HTR-8/SVneo (cell line): ENCODE measurements at regions not wholly inside any gene's neighbourhood (a gene's known extent, or its start where the extent isn't known, plus 50 kb on each side); places are given as distances from the start of the nearest gene placed in this dataset.
"Not testable (repeated sequence)": the region's sequence is repeated elsewhere in the genome, so short reads cannot be mapped to it uniquely, and the experiment has no call there.

Source experiments
- DNase-seq: peaks from one replicate; pipeline ENCODE4 v3.0.0; 2011; ENCODE audit warnings: low spot score, mixed read lengths; ENCODE audit not compliant: insufficient read length
- FAIRE-seq: peaks from 2 replicates; lab custom pipeline; 2011; peaks lifted over from hg19 to GRCh38; lab: Jason Lieb, UNC

DNA sequence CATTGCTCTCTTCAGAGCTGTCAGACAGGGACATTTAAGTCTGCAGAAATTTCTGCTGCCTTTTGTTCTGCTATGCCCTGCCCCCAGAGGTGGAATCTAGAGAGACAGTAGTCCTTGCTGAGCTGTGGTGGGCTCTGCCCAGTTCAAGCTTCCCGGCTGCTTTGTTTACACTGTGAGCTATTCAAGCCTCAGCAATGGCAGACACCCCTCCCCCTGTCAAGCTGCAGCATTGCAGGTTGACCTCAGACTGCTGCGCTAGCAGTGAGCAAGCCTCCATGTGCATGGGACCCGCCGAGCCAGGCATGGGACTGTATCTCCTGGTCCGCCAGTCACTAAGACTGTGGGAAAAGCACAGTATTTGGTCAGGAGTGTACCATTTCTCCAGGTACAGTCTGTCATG, 53.6 kb upstream of the MAPK10 start:
- not testable (repeated sequence) for FAIRE-seq, DNase-seq

DNA sequence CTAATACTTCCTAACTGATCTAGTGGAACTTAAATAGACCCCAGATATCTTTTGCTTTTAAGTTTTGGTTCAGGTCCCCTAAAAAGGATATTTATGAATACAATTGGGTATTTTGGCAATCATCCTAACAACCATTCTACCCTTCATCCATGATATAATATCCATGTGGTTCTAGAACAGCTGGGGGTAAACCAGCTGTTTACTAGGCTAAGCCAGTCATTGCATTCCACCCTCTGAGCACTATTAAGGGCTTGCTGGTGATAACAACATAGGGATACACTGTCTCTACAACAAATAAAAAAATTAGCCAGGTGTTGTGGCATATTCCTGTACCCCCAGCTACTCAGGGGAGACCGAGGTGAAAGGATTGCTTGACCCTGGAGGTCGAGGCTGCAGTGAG, 54.8 kb upstream of the MAPK10 start:
- FAIRE-seq (no peak), DNase-seq (no peak)

DNA sequence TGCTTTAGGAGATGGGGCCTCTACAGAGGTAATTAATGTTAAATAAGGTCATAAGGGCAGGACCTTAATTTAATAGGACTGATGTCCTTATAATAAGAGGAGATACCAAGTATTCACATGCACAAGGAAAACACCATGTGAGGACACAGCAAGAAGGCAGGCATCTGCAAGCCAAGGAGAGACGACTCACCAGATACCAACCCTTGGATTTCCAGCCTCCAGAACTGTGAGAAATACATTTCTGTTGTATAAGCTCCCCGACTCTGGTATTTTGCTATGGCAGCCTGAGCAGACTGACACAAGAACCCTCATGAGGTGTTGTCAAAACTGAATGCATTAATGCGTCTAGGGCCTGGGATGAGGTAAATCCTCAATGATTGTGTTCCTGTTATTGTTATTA, 56.2 kb upstream of the MAPK10 start:
- no peak for DNase-seq
- no peak for FAIRE-seq

DNA sequence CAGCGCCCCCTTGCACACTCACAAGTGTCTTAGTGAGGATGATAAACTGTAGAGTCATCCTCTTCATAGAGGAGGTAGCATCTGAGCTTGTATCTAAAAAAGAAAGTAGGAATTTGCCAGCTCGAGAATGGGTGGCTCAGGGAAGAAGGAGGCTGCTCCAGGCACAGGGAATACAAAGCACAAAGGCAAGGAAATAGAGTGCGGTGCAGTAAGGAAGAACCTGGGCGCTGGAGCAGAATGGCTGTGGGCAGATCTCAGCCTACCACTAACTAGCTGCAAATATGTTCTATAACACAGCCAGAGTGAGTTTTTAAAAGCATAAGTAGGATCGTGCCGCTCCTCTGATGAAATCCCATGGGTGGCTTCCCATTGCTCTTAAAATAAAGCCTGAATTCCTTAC, 61.6 kb upstream of the MAPK10 start:
- no peak for DNase-seq
- no peak for FAIRE-seq

DNA sequence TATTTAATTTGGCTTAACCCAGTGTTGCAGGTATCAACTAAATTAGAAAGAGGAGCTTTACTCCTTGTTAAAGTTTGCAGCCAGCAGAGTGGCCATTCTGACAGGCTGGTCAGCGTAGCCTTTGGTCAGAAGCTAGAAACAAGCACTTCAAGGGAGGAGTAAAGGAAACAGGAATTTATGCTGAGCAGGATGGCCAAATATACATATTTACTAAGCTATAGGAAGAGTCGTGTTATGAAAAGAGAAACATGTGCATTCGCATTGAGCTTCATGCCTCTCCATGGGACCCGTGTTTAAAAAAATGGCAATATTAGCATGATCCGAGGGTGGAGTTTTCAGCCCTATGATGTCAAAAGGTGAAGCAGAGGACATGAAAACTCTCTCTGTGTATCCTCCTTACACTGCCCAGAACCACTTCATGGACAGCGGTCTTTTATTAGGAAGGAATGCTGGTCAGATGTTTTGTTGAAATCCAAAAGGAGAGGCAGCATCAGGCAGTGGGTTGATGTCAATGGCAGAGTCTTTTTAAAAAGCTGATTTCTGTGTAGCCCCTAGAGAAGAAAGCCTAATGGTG, 71.8 kb upstream of the MAPK10 start:
- no peak for DNase-seq
- no peak for FAIRE-seq

DNA sequence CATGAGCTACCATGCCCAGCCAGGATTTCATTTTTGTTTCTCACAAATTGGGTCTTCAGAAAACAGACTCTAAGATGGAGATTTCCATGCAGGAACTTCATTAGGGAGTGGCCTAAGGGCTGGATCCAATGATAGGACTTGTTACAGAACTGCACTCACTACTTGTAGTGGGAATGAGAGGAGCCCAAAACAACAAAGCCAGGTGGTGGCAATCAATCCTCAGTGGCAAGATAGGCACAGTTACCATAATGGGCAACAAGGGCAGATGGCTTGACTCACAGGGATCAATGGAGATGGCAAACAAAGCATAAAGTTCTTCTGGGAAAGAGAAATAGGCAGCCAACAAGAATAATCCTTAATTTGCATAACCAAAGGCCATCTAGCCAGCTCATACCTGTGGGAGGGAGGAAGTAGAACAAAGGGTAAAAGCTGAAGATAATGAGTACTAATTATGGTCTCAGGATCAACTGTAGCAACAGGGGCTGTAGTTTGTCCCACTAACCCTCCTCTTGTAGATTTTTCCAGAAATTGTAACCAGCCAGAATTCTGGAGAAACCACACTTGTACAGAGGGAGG, 72.8 kb upstream of the MAPK10 start:
- FAIRE-seq (no peak), DNase-seq (no peak)

DNA sequence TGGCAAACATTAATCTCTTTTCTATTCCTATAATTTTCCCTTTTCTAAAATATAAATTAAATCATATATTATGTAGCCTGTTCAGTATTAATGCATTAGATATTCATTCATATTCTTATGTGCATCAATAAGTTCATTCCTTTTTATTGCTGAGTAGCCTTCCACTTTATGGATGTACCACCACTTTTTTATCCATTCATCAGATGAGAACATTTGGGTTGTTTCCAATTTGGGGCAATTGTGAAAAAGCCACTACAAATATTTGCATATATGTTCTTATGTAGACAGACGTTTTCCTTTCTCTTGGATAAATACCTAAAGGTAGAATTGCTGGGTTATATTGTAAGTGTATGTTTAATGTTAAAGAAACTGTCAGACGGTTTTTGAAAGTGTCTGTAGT, 79.4 kb upstream of the MAPK10 start:
- DNase-seq (no peak), FAIRE-seq (no peak)

DNA sequence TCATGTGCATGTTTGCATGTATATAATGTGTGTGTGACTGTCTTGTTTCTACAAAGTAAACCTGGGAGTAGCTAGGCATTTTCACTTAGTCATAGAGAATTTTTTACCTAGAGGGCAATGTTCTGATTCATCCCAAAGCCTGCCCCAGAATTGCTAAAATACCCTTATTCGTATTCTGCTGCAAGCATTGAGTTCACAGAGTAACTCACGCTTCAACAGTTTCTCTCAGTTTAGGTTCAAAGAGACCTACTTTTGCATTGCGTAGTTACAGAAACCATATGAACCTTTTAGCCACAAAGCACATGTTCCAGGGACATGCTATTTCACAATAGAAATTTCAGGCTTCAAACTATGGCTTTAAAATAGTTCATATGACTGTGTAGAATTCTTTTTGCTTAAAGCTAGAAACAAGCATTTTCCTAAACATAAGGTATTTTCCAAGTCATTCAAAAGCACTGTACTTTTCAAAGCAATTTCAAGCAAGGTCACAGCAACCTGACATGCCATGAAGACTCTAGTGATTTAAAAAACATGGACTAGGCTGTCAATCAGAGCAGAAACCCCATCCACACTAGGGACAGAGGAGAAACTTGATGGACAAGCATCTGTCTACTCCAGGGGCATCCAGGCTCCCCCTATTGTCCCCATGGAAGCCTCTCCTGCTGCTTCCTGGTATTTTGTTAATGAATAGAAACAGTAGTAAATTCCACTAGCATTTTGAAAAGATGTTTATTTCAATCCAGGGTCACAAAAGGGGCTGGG, 81.5 kb upstream of the MAPK10 start:
- FAIRE-seq (no peak), DNase-seq (no peak)

DNA sequence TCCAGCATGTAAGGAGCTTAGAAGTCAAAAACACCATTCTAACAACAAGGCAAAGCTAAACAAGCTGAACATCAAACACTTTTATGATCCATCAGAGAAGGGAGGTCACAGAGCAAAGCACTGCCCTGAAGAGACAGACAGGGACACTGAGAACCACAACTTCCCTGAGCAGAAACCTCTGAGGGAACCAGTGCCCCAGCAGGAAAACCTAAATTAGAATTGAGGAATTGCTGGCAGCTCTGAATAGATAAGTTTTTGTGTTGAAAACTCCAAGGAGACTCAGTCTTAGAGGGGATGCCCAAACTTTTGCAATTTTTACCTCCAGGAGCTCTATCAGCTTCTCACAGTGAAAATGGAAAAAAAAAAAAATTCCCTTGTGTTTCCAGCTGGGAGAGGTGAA, 83.0 kb upstream of the MAPK10 start:
- FAIRE-seq (no peak), DNase-seq (no peak)

DNA sequence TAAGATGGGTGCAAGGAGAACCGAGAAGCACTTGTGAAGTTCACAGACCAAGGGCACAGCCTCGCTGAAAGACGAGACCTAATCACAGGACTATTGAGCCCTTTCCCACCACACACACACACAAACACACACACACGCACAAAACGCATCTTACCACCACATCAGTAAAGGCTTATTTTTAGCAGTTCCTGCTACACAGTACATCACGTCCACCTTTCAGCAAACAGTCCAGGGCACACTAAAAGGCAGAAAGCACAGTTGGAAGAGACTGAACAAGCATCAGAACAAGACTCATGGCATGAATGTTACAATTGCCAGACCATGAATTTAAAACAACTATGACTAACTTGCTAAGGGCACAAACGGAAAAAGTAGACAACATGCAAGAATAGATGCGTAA, 83.6 kb upstream of the MAPK10 start:
- DNase-seq (no peak), FAIRE-seq (no peak)

DNA sequence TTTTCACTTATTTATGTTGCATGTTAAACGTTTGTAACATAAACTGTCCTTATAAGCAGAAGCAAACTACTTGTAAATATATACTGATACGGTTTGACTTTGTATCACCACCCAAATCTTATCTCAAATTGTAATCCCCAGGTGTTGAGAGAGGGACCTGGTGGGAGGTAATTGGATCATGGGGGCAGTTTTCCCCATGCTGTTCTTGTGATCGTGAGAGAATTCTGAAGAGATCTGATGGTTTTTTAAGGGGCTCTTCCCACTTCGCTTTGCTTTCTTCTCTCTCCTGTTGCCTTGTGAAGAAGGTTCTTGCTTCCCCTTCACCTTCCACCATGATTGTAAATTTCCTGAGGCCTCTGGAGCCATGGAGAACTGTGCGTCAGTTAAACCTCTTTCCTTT, 87.1 kb upstream of the MAPK10 start:
- no peak for FAIRE-seq

DNA sequence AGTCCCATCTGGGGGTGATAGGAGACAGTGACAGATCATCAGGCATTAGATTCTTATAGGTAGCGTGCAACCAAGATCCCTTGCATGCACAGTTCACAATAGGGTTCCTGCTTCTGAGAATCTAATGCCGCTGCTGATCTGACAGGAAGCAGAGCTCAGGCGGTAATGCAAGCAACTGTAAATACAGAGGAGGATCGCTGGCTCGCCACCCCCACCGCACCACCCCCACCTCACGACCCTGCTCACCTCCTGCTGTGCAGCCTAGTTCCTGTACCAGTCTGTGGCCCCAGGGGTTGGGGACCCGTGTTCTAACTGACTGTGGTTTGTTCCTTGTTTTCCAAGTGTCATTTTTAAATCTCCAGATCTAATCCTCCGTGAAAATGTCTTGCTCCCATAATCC, 89.0 kb upstream of the MAPK10 start:
- no peak for DNase-seq
- FAIRE-seq = no peak

More for the DNA sequence above, 87.1 kb upstream of the MAPK10 start:
- no peak for DNase-seq

DNA sequence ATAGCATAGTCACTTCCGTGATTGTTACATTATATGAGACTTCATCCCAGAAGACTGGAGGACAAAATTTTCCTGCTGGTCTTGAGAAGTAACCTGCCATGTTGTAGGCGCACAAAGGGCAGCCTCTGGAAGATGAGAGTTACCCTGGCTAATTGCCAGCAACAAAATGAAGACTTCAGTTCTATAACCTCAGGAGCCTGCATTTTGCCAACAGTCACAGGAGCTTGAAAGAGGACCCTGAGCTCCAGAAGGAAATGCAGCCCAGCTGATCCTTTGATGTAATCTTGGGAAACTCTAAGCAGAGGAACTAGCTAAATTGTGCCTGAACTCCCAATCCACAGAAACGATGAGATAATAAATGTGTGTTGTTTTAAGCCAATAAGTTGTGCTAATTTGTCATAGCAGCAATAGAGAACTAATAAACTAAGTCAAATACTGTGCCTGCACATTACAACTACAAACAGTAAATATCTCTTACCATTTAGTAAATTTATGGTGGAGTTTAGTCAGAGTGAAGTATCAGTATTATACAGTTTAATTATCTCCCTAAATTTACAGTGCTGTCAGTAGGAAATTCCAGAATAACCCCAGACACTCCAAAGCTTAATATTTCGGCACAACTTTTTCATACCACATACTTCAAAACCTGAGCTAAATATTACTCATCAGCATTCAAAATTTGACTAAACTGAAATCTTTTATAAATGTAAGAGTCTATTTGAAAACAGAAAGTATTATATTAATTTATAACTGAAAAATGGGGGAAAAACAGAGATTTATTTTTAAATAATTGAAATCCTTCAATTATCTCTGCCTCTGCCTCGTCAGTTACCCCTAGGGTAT, 90.1 kb upstream of the MAPK10 start:
- DNase-seq (no peak), FAIRE-seq (no peak)

DNA sequence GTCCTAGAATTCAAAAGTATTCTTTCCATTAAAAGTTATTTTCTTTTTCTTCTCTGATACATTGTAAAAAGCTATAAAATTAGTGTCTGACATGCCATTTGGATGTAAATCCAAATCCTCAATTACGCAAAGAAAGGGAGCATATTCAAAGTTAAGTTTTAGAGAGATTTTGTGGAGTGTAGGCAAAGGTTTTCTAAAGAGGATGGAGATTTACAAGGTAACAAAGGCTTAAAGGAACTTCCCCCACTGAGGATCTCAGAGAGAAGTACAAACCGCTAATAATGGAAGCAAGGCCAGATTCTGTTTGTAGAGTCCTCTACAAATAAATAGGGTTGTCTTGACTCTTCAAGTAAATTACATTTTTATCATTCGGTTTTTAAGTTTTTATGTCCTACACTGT, 91.0 kb upstream of the MAPK10 start:
- no peak for FAIRE-seq
- DNase-seq = no peak

DNA sequence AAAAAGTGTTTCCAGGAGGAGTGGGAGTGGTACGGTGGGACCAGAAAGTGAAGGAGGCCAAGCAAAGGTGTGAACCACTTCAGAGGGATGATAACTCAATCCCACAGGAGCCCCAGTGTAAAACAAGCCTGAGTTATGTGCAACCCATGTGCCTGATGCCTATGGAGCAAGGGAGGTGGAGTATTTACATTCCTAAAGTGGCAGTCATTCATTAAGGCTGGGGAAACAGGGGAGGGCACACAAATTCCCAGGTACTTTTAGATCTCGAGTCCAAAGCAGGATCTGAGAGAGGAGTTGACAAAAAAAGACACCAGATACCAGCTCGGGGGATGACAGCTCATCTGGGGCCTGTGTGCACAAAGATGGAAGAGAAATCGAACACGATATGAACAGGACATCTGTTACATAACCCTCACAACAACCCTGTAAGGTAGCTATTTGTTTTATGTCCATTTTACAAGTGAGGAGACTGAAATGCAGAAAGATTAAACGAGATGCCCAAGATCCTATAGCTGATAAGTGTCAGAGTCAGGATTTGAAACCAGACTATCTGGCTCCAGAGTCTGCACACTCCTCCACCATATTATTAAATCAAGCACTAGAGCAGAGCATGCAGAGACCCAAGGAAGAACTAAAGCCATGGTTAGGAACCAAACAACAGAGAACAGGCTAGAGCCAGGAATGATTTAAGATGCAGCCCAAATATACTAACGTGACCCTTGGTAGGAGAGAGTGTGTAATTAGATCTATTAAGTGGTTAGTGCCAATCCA, 91.9 kb upstream of the MAPK10 start:
- DNase-seq = peak; percentile 3
- no peak for FAIRE-seq

DNA sequence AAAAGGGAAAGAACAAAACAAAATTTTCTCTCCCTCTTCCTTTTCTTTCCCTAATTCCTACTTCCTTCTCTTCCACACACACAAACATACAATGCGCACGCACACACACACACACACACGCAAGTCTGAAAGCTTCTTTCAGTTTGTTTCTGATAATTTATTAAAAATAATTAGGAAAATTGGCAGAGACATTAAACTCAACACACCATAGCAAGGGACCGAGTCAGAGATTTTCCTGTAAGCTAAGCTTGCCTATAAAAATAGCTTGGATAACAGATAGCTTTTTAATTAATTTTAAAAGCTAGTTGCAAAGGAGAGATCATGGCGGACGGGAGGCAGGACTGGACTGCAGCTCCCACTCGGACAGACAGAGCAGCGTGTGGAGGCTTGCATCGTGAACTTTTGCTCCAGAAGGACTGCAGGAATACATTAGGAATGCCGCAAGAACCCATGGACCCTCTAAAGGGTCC, 92.6 kb upstream of the MAPK10 start:
- FAIRE-seq (no peak), DNase-seq (no peak)

DNA sequence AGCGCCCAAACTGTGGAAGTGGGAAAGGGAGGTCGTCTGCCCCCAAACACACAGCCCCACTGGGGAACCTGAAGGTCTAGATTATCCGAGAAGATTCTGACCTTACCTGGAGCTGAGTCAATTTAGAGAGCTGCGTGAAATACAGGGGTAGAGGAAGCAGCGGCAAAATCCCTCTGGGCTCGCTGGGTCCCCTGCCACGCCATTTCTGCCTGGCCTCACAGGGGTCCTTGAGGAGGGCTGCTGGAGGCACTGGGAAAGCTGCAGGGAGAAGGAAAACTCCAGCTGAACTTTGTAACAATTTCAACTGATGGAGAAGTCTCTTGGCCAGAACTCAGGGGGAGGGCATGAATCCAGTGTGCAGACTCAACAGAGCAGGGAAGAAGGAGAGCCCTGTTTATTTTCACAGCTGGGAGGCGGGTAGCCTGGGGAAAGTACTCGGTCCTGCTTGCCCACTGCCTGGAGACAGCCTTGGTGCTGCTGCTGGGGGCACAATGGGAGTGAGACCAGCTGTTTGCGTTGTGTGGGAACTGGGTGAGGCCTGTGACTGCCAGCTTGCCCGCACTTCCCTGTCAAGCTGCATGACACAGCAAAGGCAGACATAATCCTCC, 93.2 kb upstream of the MAPK10 start:
- no peak for FAIRE-seq

DNA sequence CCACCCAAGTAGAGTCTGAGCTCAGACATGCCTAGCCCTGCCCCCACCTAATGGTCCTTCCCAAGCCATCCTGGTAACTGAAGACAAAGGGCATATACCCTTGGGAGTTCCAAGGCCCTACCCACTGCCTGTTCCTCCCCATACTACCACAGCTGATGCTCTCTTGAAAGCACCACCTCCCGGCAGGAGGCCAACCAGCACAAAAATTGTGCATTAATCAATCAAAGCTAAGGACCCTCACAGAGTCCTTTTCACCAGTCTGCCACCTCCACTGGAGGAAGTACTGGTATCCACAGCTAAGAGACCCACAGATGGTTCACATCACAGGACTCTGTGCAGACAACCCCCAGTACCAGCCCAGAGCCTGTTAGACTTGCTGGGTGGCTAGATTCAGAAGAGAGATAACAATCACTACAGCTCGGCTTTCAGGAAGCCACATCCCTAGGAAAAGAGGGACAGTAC, 93.8 kb upstream of the MAPK10 start:
- not testable (repeated sequence) for FAIRE-seq, DNase-seq

More for the DNA sequence above, 93.2 kb upstream of the MAPK10 start:
- no peak for DNase-seq

DNA sequence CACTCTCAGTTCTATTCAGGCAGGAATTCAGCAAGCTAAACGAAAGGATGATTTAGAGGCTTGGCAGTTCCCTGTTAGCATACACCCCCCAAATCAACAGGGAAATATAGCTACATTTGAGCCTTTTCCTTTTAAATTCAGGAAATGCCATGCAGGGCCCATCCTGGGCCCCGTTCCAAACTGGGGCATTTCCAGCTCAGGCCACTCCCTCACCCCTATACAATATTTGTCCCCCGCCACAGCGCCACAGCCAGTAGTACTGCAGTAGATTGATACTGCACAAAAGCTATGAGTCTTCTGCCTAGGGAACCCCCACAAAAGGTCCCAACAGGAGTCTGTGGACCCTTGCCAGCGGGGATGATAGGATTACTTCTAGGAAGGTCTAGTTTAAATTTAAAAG, 102.0 kb upstream of the MAPK10 start:
- DNase-seq (no peak), FAIRE-seq (no peak)
